ENCODE measurements at regions not wholly inside any gene's neighbourhood (a gene's known extent, or its start where the extent isn't known, plus 50 kb on each side); places are given as distances from the start of the nearest gene placed in this dataset.

- Mint-ChIP-seq H3K36me3 (ENCODE audit: unreplicated experiment) (no peaks in the 10 kb centered on the region), H3K4me1 (ENCODE audit: low read depth, unreplicated experiment) (no peaks in the 10 kb centered on the region), H3K9me3 (ENCODE audit: unreplicated experiment) (no peaks in the 10 kb centered on the region), H3K27ac (ENCODE audit: unreplicated experiment) (no peak overlapping the region), H3K4me3 (ENCODE audit: unreplicated experiment) (no peak overlapping the region), H3K27me3 (ENCODE audit: unreplicated experiment) (peaks cover 5% of the 10 kb centered on the region)
- no peak for DNase-seq
- no peak for TF ChIP-seq CTCF (IDR thresholded peaks at IDR 0.05; ENCODE audit: partially characterized antibody, unreplicated experiment)
Observed at GRCh38 chr18:73973972-73974371, 173.7 kb downstream of the FBXO15 start.

- Mint-ChIP-seq H3K9me3 (ENCODE audit: unreplicated experiment) (no peaks in the 10 kb centered on the region), H3K4me3 (ENCODE audit: unreplicated experiment) (no peak overlapping the region), H3K27ac (ENCODE audit: unreplicated experiment) (no peak overlapping the region), H3K36me3 (ENCODE audit: unreplicated experiment) (peaks cover 9% of the 10 kb centered on the region), H3K4me1 (ENCODE audit: low read depth, unreplicated experiment) (no peaks in the 10 kb centered on the region), H3K27me3 (ENCODE audit: unreplicated experiment) (no peaks in the 10 kb centered on the region)
- no peak for TF ChIP-seq CTCF (IDR thresholded peaks at IDR 0.05; ENCODE audit: partially characterized antibody, unreplicated experiment)
- no peak for DNase-seq
Observed at GRCh38 chr18:73966954-73967353, 180.7 kb downstream of the FBXO15 start.

- no peaks in the 10 kb centered on the region for H3K9me3 Mint-ChIP-seq (ENCODE audit: unreplicated experiment)
- H3K36me3 Mint-ChIP-seq (ENCODE audit: unreplicated experiment): peaks cover 9% of the 10 kb centered on the region
- H3K27ac Mint-ChIP-seq (ENCODE audit: unreplicated experiment): no peak overlapping the region
- H3K4me1 Mint-ChIP-seq (ENCODE audit: low read depth, unreplicated experiment): peaks cover 3% of the 10 kb centered on the region
- no peak for TF ChIP-seq CTCF (IDR thresholded peaks at IDR 0.05; ENCODE audit: partially characterized antibody, unreplicated experiment)
- H3K27me3 Mint-ChIP-seq (ENCODE audit: unreplicated experiment): peaks cover 4% of the 10 kb centered on the region
- DNase-seq: no peak
- no peak overlapping the region for H3K4me3 Mint-ChIP-seq (ENCODE audit: unreplicated experiment)
Observed at GRCh38 chr18:73962256-73962655, 185.4 kb downstream of the FBXO15 start.

GRCh38 chr18:73961804-73962203 lies 185.8 kb downstream of the FBXO15 start:
- no peaks in the 10 kb centered on the region for H3K9me3 Mint-ChIP-seq (ENCODE audit: unreplicated experiment)
- H3K4me3 Mint-ChIP-seq (ENCODE audit: unreplicated experiment): no peak overlapping the region
- no peak for DNase-seq
- no peak for TF ChIP-seq CTCF (IDR thresholded peaks at IDR 0.05; ENCODE audit: partially characterized antibody, unreplicated experiment)
- H3K27me3 Mint-ChIP-seq (ENCODE audit: unreplicated experiment): peaks cover 4% of the 10 kb centered on the region
- peaks cover 9% of the 10 kb centered on the region for H3K36me3 Mint-ChIP-seq (ENCODE audit: unreplicated experiment)
- H3K4me1 Mint-ChIP-seq (ENCODE audit: low read depth, unreplicated experiment): peaks cover 3% of the 10 kb centered on the region
- H3K27ac Mint-ChIP-seq (ENCODE audit: unreplicated experiment): no peak overlapping the region

- DNase-seq: no peak
- Mint-ChIP-seq H3K9me3 (ENCODE audit: unreplicated experiment) (no peaks in the 10 kb centered on the region), H3K4me1 (ENCODE audit: low read depth, unreplicated experiment) (peaks cover 3% of the 10 kb centered on the region), H3K27ac (ENCODE audit: unreplicated experiment) (no peak overlapping the region), H3K4me3 (ENCODE audit: unreplicated experiment) (no peak overlapping the region), H3K36me3 (ENCODE audit: unreplicated experiment) (no peaks in the 10 kb centered on the region), H3K27me3 (ENCODE audit: unreplicated experiment) (peaks cover 4% of the 10 kb centered on the region)
- TF ChIP-seq CTCF (IDR thresholded peaks at IDR 0.05; ENCODE audit: partially characterized antibody, unreplicated experiment): no peak
Observed at GRCh38 chr18:73959352-73959751, 188.3 kb downstream of the FBXO15 start.

Measured in glutamatergic neuron (in vitro differentiated cells).